ENCODE measurements at regions not wholly inside any gene's neighbourhood (a gene's known extent, or its start where the extent isn't known, plus 50 kb on each side); places are given as distances from the start of the nearest gene placed in this dataset.

DNA sequence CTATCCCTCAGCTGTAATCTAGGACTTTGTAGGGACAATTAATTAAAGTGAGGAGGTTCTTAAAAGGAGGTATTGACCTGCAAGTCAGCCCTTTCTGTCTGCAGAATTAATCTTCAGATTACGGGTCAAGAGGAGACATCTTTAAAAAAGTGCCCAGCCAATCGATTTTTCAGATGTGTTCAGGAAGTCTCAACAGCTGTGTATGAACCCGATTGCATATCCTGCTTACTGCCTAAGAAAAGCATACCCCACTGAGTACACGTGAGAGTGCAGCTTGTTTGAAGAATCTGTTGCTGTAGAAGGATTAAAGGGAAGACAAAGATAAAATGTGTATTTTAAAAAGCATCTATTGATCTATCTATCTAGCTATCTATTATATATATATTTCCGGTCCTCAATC lies 1194.5 kb downstream of the UQCRFS1 start:
- Histone ChIP-seq H3K27ac (no peak overlapping the region), H3K4me3 (no peak overlapping the region), H3K27me3 (no peaks in the 10 kb centered on the region), H3K4me1 (peaks cover 0 to 5% (median 0%) of the 10 kb centered on the region in 4 donors), H3K36me3 (no peaks in the 10 kb centered on the region), H3K9me3 (no peaks in the 10 kb centered on the region)
- intact Hi-C loops (cut with DNase I): no loop called here
- 67 to 77% methylated on average over 5 of the region's 5 CpGs for WGBS, 2 donors
- TF ChIP-seq POLR2A (IDR thresholded peaks at IDR 0.05): no peak
- no peak for TF ChIP-seq EP300 (IDR thresholded peaks at IDR 0.05)
- TF ChIP-seq CTCF (IDR thresholded peaks at IDR 0.05): no peak
- TF ChIP-seq POLR2AphosphoS5 (IDR thresholded peaks at IDR 0.05): no peak
- DNase-seq: no peak

DNA sequence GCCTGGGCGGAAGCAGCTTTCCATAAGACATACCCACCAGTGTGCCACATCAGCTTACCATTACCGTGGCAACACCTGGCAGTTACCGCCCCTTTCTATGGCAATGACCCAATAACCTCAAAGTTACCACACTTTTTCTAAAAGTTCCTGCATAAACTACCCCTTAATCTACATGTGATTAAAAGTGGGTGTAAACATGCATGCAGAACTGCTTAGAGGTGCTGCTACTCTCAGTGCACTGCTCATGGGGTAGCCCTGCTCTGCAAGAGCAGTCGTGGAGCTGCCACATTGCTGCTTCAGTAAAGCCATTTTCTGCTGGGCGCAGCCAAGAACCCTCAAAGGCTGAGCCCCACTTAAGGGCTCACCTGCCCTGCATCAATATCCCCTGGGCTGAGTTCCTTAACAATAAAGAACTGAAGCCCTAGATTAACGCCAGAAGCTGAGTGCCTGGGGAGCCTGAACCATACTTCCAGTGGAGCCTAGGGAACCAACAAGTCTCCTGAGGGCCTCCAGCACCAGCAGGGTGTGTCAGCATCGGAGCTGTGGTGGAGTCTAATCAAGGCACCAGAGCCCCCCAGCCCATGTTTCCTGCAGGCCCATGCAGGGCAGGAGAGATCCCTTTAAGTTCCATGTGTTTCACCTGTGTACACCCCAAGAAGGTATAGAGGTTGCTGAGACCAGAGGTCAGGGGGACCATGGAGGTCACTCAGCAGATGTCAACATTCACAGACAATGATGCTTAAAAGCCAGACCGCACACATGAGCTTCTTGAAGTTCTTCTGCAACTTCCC lies 1198.1 kb downstream of the UQCRFS1 start:
- TF ChIP-seq EP300 (IDR thresholded peaks at IDR 0.05) (no peak), CTCF (IDR thresholded peaks at IDR 0.05) (no peak), POLR2A (IDR thresholded peaks at IDR 0.05) (no peak), POLR2AphosphoS5 (IDR thresholded peaks at IDR 0.05) (no peak)
- no peaks in the 10 kb centered on the region for H3K9me3 ChIP-seq
- no peak overlapping the region for H3K4me3 ChIP-seq
- peaks cover 0 to 7% (median 0%) of the 10 kb centered on the region in 4 donors for H3K4me1 ChIP-seq
- WGBS, 2 donors: 82 to 90% methylated on average over 8 of the region's 8 CpGs
- intact Hi-C loops (cut with DNase I): no loop called here
- no peaks in the 10 kb centered on the region for H3K27me3 ChIP-seq
- no peak overlapping the region for H3K27ac ChIP-seq
- H3K36me3 ChIP-seq: no peaks in the 10 kb centered on the region
- DNase-seq: no peak

DNA sequence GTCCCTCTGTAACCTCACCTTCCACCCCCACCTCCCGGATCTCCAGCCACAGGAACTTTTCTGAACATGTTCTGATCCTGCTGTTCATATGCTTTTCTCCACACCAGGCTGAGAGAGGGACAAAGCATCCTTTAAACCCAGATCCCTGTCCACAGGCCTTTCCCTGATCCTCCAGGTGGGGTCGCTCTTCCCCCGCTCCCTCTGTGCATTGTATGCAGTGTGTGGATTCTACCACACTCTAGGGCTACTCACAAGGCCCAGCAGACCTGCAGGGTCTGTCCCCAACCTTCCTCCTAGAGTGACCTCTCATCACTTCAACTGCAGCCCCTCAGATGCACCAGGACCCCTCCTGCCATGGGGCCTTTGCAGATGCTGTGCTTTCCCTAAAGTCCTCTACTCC lies 1200.6 kb downstream of the UQCRFS1 start:
- Histone ChIP-seq H3K4me1 (peaks cover 0 to 15% (median 0%) of the 10 kb centered on the region in 4 donors), H3K36me3 (no peaks in the 10 kb centered on the region), H3K9me3 (no peaks in the 10 kb centered on the region), H3K4me3 (no peak overlapping the region), H3K27ac (no peak overlapping the region), H3K27me3 (no peaks in the 10 kb centered on the region)
- DNase-seq: no peak
- 71 to 86% methylated on average over 3 of the region's 3 CpGs for WGBS, 2 donors
- TF ChIP-seq CTCF (IDR thresholded peaks at IDR 0.05) (no peak), POLR2A (IDR thresholded peaks at IDR 0.05) (no peak), EP300 (IDR thresholded peaks at IDR 0.05) (no peak), POLR2AphosphoS5 (IDR thresholded peaks at IDR 0.05) (no peak)
- intact Hi-C loops (cut with DNase I): no loop called here

DNA sequence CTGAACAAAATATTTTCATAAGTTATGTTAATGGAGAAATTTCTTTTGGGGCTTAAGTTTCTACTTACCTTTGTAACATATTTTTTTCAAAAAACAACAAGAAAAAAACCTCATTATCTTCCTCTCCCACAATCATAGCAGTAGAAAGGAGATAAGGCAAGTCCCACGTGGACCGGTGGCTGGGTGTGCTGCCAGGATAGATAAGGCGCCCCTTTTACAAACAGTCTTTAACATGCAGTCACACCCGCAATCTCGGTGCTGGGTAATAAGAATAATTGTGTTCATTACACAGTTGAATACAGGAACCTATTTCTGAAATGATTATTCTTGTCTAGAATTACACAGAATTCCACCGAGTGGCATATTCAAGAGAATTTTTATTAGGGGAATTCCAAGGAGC lies 1202.3 kb downstream of the UQCRFS1 start:
- Histone ChIP-seq H3K27me3 (no peaks in the 10 kb centered on the region), H3K4me1 (peaks cover 0 to 15% (median 0%) of the 10 kb centered on the region in 4 donors), H3K9me3 (no peaks in the 10 kb centered on the region), H3K4me3 (no peak overlapping the region), H3K36me3 (no peaks in the 10 kb centered on the region), H3K27ac (no peak overlapping the region)
- intact Hi-C loops (cut with DNase I): no loop called here
- no peak for DNase-seq
- WGBS, 2 donors: 15 to 63% methylated on average over 6 of the region's 6 CpGs
- TF ChIP-seq EP300 (IDR thresholded peaks at IDR 0.05) (no peak), POLR2A (IDR thresholded peaks at IDR 0.05) (no peak), CTCF (IDR thresholded peaks at IDR 0.05) (no peak), POLR2AphosphoS5 (IDR thresholded peaks at IDR 0.05) (no peak)

All from sigmoid colon (tissue), 6 donors.